H1 (cell line): ENCODE measurements at regions not wholly inside any gene's neighbourhood (a gene's known extent, or its start where the extent isn't known, plus 50 kb on each side); places are given as distances from the start of the nearest gene placed in this dataset.

Source experiments
- CTCF ChIA-PET: fragments of 300-600 bp; sonication (Branson Sonifier 250); formaldehyde crosslinking; loops from one replicate; lab custom pipeline; 2021; ENCODE audit not compliant: partially characterized antibody; lab: Charles Lee
- POLR2A ChIA-PET: fragments of 300-600 bp; sonication (Branson Sonifier 250); formaldehyde crosslinking; loops from one replicate; lab custom pipeline; 2021; ENCODE audit warnings: inconsistent platforms; ENCODE audit not compliant: partially characterized antibody; lab: Charles Lee
- DNase-seq, 2 experiments: peaks; one replicate each; pipeline versions ENCODE4 v3.0.0 to v3.0.0-alpha.2; 2010 to 2022; ENCODE audit warnings: low spot score in 2 of 2, low read depth in 1 of 2, mixed read lengths in 1 of 2
- FAIRE-seq: peaks from 2 replicates; lab custom pipeline; 2011; peaks lifted over from hg19 to GRCh38; lab: Jason Lieb, UNC
- H2AFZ ChIP-seq: 2 replicates; pipeline ENCODE4 v1.8.1; 2012; ENCODE audit warnings: low read length, inconsistent platforms
- H2AK5ac ChIP-seq: 2 replicates; pipeline ENCODE4 v1.6.1; 2013; ENCODE audit warnings: low read depth, low read length
- H2BK120ac ChIP-seq: replicated peaks from 2 replicates; pipeline ENCODE3; 2013; ENCODE audit warnings: low read depth, low read length, inconsistent platforms
- H2BK12ac ChIP-seq: 2 replicates; pipeline ENCODE4 v1.6.1; 2013; ENCODE audit warnings: low read depth, low read length
- H2BK15ac ChIP-seq: 2 replicates; pipeline ENCODE4 v1.6.1; 2013; ENCODE audit warnings: low read length
- H2BK20ac ChIP-seq: 2 replicates; pipeline ENCODE4 v1.6.1; 2013; ENCODE audit warnings: low read length
- H2BK5ac ChIP-seq: 2 replicates; pipeline ENCODE4 v1.6.1; 2013; ENCODE audit warnings: low read depth, low read length
- H3K14ac ChIP-seq: 2 replicates; pipeline ENCODE4 v1.6.1; 2013; ENCODE audit warnings: inconsistent platforms; ENCODE audit not compliant: insufficient read length
- H3K18ac ChIP-seq: 2 replicates; pipeline ENCODE4 v1.6.1; 2013; ENCODE audit warnings: low read length; ENCODE audit errors: extremely low read depth
- H3K23ac ChIP-seq: 2 replicates; pipeline ENCODE4 v1.6.1; 2013; ENCODE audit warnings: inconsistent platforms; ENCODE audit not compliant: insufficient read length
- H3K23me2 ChIP-seq: 2 replicates; pipeline ENCODE4 v1.6.1; 2013; ENCODE audit warnings: low read depth, low read length
- H3K27ac ChIP-seq: 2 replicates; pipeline ENCODE4 v1.6.1; 2011; ENCODE audit warnings: low read depth, low read length, inconsistent platforms
- H3K27me3 ChIP-seq, 4 experiments: replicated peaks in 1 of 4; 1 replicate in 1 of 4; 2 replicates in 3 of 4; pipeline versions ENCODE4 v1.6.1 to v1.8.1; 2011 to 2013; ENCODE audit warnings: low read length in 3 of 4, mild to moderate bottlenecking in 3 of 4, inconsistent platforms in 2 of 4, mixed read lengths in 2 of 4, moderate library complexity in 1 of 4; ENCODE audit not compliant: control insufficient read depth in 3 of 4, insufficient read depth in 3 of 4; ENCODE audit errors: extremely low read depth in 1 of 4
- H3K36me3 ChIP-seq, 4 experiments: 2 replicates each; pipeline versions ENCODE4 v1.6.1 to v1.8.1; 2011 to 2013; ENCODE audit warnings: mild to moderate bottlenecking in 4 of 4, low read length in 3 of 4, moderate library complexity in 2 of 4, control low read depth in 1 of 4, inconsistent platforms in 1 of 4; ENCODE audit not compliant: insufficient read depth in 4 of 4, control insufficient read depth in 2 of 4
- H3K4ac ChIP-seq: replicated peaks from 2 replicates; pipeline ENCODE3; 2013; ENCODE audit warnings: low read length, low read depth, mixed read lengths, inconsistent platforms; ENCODE audit not compliant: insufficient read length
- H3K4me1 ChIP-seq, 4 experiments: replicated peaks in 1 of 4; 1 replicate in 1 of 4; 2 replicates in 3 of 4; pipeline versions ENCODE4 v1.6.1 to v1.8.1; 2011 to 2013; ENCODE audit warnings: low read length in 3 of 4, inconsistent platforms in 2 of 4, mixed read lengths in 1 of 4; ENCODE audit not compliant: insufficient read depth in 4 of 4, control insufficient read depth in 3 of 4
- H3K4me2 ChIP-seq, 2 experiments: 2 replicates each; pipeline versions ENCODE4 v1.6.1 to v1.8.1; 2011 to 2013; ENCODE audit warnings: low read depth in 2 of 2, low read length in 2 of 2, control low read depth in 1 of 2, inconsistent platforms in 1 of 2, mild to moderate bottlenecking in 1 of 2; ENCODE audit not compliant: insufficient read depth in 1 of 2
- H3K4me3 ChIP-seq, 4 experiments: fragments of 200-600, 300-600 bp in 1 of 4; sonication (generic), shearing (Covaris generic), sonication (Bioruptor Twin) in 1 of 4; 2 replicates each; pipeline versions ENCODE4 v1.5.1 to v1.8.1; 2011 to 2016; ENCODE audit warnings: low read length in 4 of 4, low read depth in 3 of 4, control low read depth in 2 of 4, inconsistent platforms in 2 of 4, mild to moderate bottlenecking in 2 of 4, mixed read lengths in 1 of 4, moderate library complexity in 1 of 4; ENCODE audit not compliant: insufficient read depth in 2 of 4; ENCODE audit errors: extremely low read depth in 1 of 4
- H3K56ac ChIP-seq: replicated peaks from 2 replicates; pipeline ENCODE3; 2013; ENCODE audit warnings: low read depth, mild to moderate bottlenecking, mixed read lengths, low read length, inconsistent platforms; ENCODE audit not compliant: insufficient read length
- H3K79me1 ChIP-seq: 2 replicates; pipeline ENCODE4 v1.6.1; 2013; ENCODE audit warnings: low read depth, low read length, control low read depth
- H3K79me2 ChIP-seq, 2 experiments: 2 replicates each; pipeline versions ENCODE4 v1.6.1 to v1.8.1; 2012 to 2013; ENCODE audit warnings: low read length in 2 of 2, mild to moderate bottlenecking in 2 of 2, inconsistent platforms in 1 of 2; ENCODE audit not compliant: insufficient read depth in 2 of 2, control insufficient read depth in 1 of 2
- H3K9ac ChIP-seq, 4 experiments: replicated peaks in 1 of 4; 1 replicate in 1 of 4; 2 replicates in 3 of 4; pipeline versions ENCODE4 v1.6.1 to v1.8.1; 2011 to 2013; ENCODE audit warnings: low read depth in 3 of 4, low read length in 3 of 4, control low read depth in 2 of 4, mild to moderate bottlenecking in 2 of 4, moderate library complexity in 2 of 4, inconsistent platforms in 1 of 4; ENCODE audit errors: extremely low read depth in 1 of 4
- H3K9me3 ChIP-seq, 2 experiments: 2 replicates each; pipeline versions ENCODE4 v1.6.1 to v1.8.1; 2012 to 2013; ENCODE audit warnings: mild to moderate bottlenecking in 2 of 2, moderate library complexity in 2 of 2, control low read depth in 1 of 2, inconsistent platforms in 1 of 2, low read depth in 1 of 2, low read length in 1 of 2, mixed read lengths in 1 of 2; ENCODE audit not compliant: insufficient read depth in 2 of 2
- H4K20me1 ChIP-seq, 2 experiments: replicated peaks in 1 of 2; 2 replicates each; pipeline versions ENCODE3 to v1.8.1; 2011 to 2013; ENCODE audit warnings: inconsistent platforms in 2 of 2, low read length in 2 of 2, mild to moderate bottlenecking in 1 of 2; ENCODE audit not compliant: insufficient read depth in 2 of 2, control insufficient read depth in 1 of 2
- H4K5ac ChIP-seq: 2 replicates; pipeline ENCODE4 v1.6.1; 2013; ENCODE audit warnings: low read length, low read depth, mixed read lengths, inconsistent platforms; ENCODE audit not compliant: insufficient read length
- H4K8ac ChIP-seq: 2 replicates; pipeline ENCODE4 v1.8.0; 2013; ENCODE audit warnings: mild to moderate bottlenecking, moderate library complexity, low read length, inconsistent platforms; ENCODE audit not compliant: insufficient read depth; ENCODE audit errors: extremely low read depth
- H4K91ac ChIP-seq: replicated peaks from 2 replicates; pipeline ENCODE3; 2013; ENCODE audit warnings: low read length, mixed read lengths, inconsistent platforms; ENCODE audit not compliant: insufficient read length
- ASH2L ChIP-seq: fragments of 200-600, 300-600 bp; sonication (generic); IDR thresholded peaks from one replicate; pipeline ENCODE4 v1.7.1; 2017; ENCODE audit warnings: low read length
- BCL11A ChIP-seq, 2 experiments: IDR thresholded peaks; one replicate each; pipeline ENCODE4 v1.6.1; 2011; ENCODE audit warnings: low read depth in 2 of 2, low read length in 2 of 2, mild to moderate bottlenecking in 2 of 2
- KDM4A ChIP-seq: IDR thresholded peaks from one replicate; pipeline ENCODE4 v1.7.1; 2012; ENCODE audit warnings: low read depth, mild to moderate bottlenecking, moderate library complexity, low read length, inconsistent platforms; ENCODE audit not compliant: severe bottlenecking
- MAX ChIP-seq: IDR thresholded peaks from 2 replicates; pipeline ENCODE4 v1.6.1; 2012; ENCODE audit warnings: inconsistent platforms
- NRF1 ChIP-seq: IDR thresholded peaks from 2 replicates; pipeline ENCODE4 v1.6.1; 2011; ENCODE audit warnings: mild to moderate bottlenecking, low read depth, low read length, improper control_type of control experiment
- PHF8 ChIP-seq: fragments of 200-600 bp; sonication (generic); conservative IDR thresholded peaks from 2 replicates; pipeline ENCODE4 v1.7.1; 2012; ENCODE audit warnings: low read depth, mild to moderate bottlenecking, inconsistent platforms, low read length, moderate library complexity
- WGBS, 2 experiments: shearing (Covaris generic) in 1 of 2; methylation state at CpG; one replicate each; pipeline versions ENCODE4 v1.1.6 to v1.1.7; 2013 to 2015; ENCODE audit warnings: low lambda C conversion rate in 2 of 2, mixed read lengths in 2 of 2, inconsistent platforms in 1 of 2, low coverage in 1 of 2, missing lambda C conversion rate in 1 of 2; ENCODE audit not compliant: insufficient replicate concordance in 2 of 2, insufficient coverage in 1 of 2, insufficient read length in 1 of 2; ENCODE audit errors: extremely low coverage in 1 of 2, missing lambda C conversion rate in 1 of 2; 5-methylcytosine and 5-hydroxymethylcytosine counted together

GRCh38 chr6:16933532-16933931, 168.3 kb upstream of the STMND1 start:
- CTCF ChIA-PET, result interaction anchor here (0.6 kb wide), 1 partner anchor 12 kb away, joined by 3 read pairs; no protein-coding TSS in a partner anchor
- no peak for TF ChIP-seq ASH2L
- TF ChIP-seq NRF1, result no peak
- TF ChIP-seq MAX, result no peak
- TF ChIP-seq PHF8, result no peak
- TF ChIP-seq KDM4A, result no peak
- no peak for TF ChIP-seq BCL11A (IDR thresholded peaks at IDR 0.05; ENCODE audit: low read depth in 2 of 2, low read length in 2 of 2)

More at GRCh38 chr6:16933532-16933931, 168.3 kb upstream of the STMND1 start:
- Histone ChIP-seq H3K79me1 (no peaks in the 10 kb centered on the region), H3K56ac (no peak overlapping the region), H4K91ac (no peak overlapping the region), H3K27ac (no peak overlapping the region), H2BK20ac (no peak overlapping the region), H3K18ac (no peak overlapping the region), H2AFZ (0 out of 2 replicates have a peak overlapping the region, but pooled peaks have one; percentile 35), H3K23me2 (no peaks in the 10 kb centered on the region), H3K4ac (no peak overlapping the region), H4K5ac (no peak overlapping the region), H3K79me2 (no peaks in the 10 kb centered on the region), H3K27me3 (no peaks in the 10 kb centered on the region), H4K20me1 (no peaks in the 10 kb centered on the region), H2BK120ac (no peak overlapping the region), H3K4me2 (no peak overlapping the region), H3K9me3 (no peaks in the 10 kb centered on the region), H3K23ac (no peak overlapping the region), H3K36me3 (no peaks in the 10 kb centered on the region), H2AK5ac (no peak overlapping the region), H3K4me1 (no peaks in the 10 kb centered on the region), H4K8ac (no peak overlapping the region), H3K9ac (no peak overlapping the region), H2BK5ac (no peak overlapping the region), H3K14ac (no peak overlapping the region), H3K4me3 (no peak overlapping the region), H2BK15ac (no peak overlapping the region), H2BK12ac (no peak overlapping the region)
- no peak for FAIRE-seq
- POLR2A ChIA-PET, result no interaction called here
- 97% methylated on average over 4 of the region's 4 CpGs; no CpG with 5 or more reads in 1 of the 2 experiments for WGBS, 2 experiments
- no peak for DNase-seq
